ENCODE measurements at regions not wholly inside any gene's neighbourhood (a gene's known extent, or its start where the extent isn't known, plus 50 kb on each side); places are given as distances from the start of the nearest gene placed in this dataset.
"Not testable (repeated sequence)": the region's sequence is repeated elsewhere in the genome, so short reads cannot be mapped to it uniquely, and the experiment has no call there.

- DNase-seq (ENCODE audit: low read depth in 2 of 2) = not testable (repeated sequence)
These were observed 189.9 kb downstream of the TTC6 start for GRCh38 chr14:37785298-37785697.

DNA sequence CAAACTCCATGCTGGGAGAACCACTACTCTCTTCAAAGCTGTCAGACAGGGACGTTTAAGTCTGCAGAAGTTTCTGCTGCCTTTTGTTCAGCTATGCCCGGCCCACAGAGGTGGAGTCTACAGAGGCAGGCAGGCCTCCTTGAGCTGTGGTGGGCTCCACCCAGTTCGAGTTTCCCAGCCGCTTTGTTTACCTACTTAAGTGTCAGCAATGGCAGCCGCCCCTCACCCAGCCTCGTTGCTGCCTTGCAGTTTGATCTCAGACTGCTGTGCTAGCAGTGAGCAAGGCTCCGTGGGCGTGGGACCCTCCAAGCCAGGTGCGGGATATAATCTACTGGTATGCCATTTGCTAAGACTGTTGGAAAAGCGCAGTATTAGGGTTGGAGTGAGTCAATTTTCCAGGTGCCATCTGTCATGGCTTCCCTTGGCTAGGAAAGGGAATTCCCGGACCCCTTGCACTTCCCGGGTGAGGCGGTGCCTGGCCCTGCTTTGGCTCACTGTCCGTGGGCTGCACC is 190.7 kb downstream of the TTC6 start:
- not testable (repeated sequence) for DNase-seq (ENCODE audit: low read depth in 2 of 2)

GRCh38 chr14:37787879-37788494 is 192.6 kb downstream of the TTC6 start:
- no peak for DNase-seq (ENCODE audit: low read depth in 2 of 2)

DNA sequence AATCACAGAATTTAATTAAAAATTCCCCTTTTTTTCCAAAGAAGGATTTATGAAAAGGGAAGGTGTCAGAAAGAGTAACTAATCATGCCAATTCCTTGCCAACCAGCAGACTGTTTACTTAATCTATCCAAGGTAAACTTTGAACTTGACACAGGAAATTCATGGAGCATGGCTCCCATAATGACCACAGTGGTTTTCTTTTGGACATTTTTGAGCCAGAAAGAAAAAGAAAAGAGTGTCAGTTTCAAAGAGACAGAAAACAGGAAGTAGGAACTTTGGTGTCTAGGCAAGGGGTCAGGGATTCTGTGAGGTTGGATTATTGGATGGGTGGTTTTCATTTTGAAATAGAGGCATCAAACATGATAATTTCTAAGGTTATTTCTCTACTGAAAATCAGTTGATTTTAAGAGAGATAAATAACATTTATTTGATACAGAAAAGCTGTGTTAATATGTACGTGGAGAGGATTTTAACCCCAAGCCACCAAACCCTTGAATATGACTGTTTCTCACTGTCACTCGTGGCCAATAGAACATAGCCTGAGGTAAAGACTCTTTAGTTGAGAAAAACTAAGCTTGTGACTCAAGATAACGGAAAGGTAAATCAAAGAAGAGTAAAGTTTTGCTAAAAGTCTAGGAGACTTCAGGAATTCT is 196.1 kb downstream of the TTC6 start:
- DNase-seq (ENCODE audit: low read depth in 2 of 2) = no peak

- DNase-seq (ENCODE audit: low read depth in 2 of 2) = no peak
These were observed 196.7 kb downstream of the TTC6 start for GRCh38 chr14:37792124-37792523.

DNA sequence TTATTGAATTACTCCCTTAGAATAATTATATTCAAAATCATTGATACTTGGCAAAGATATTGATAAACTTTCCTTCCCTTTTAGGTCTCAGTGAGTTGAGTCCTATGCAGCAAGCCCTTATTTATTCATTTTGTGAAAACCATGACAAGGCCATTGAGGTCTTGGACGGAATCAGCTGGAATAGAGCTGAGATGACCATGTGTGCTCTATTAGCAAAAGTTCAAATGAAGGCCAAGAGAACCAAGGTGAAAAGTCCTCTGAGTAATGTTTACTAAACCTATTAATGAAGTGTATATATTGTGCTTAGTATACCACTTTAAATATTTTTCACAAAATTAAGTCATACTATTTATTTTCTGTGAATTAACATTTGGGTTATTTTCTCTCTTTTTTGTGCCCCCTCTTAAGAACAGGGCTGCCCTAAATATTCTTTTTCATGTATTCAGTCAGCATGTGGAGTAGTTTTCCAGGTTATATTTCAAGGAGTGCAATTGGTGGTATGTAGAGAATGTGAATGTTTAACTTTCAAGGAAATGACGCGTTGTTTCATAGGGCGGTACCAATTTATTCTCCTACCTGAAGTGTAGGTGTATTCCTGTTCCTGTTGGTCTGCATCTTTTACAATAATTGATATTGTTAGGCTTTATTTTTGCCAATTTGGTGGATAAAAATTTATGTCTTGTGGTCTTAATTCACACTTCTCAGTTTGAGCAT is 201.4 kb downstream of the TTC6 start:
- DNase-seq (ENCODE audit: low read depth in 2 of 2) = no peak

GRCh38 chr14:37797675-37798074 is 202.2 kb downstream of the TTC6 start:
- no peak for DNase-seq (ENCODE audit: low read depth in 2 of 2)

GRCh38 chr14:37807722-37808121 is 212.3 kb downstream of the TTC6 start:
- DNase-seq (ENCODE audit: low read depth in 2 of 2) = no peak

DNA sequence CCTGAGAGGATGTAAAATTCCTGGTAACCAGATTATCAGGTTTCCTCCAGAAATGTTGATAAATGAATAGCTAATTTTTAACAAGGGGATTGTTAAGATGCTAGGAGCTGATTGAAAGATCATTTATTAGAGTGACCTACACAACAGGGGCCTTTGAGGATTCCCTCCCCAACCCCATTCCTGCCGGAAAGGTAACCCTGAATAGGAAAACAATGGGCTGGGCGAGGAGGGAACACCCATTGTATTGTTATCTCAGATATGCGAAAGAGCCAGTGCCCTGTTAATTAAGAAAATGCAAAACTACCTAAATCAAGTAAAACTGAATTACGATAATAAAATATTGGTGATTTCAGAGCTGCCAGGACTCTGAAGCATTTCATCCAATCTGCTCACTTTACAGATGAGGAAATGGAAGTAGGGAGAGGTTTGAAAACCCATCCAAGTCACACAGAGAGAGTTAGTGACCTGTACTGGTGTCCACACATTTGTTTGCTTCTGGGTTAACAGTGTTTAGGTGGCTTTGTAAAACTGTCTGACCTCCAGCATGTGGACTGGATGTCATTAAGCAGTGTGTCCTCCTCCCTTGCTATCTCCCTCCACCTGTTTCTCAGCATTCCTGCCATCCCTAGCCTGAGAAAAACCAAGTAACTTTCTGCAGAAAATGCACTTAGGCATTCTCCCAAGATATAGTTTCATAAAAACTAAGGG is 214.8 kb downstream of the TTC6 start:
- DNase-seq (ENCODE audit: low read depth in 2 of 2) = no peak

DNA sequence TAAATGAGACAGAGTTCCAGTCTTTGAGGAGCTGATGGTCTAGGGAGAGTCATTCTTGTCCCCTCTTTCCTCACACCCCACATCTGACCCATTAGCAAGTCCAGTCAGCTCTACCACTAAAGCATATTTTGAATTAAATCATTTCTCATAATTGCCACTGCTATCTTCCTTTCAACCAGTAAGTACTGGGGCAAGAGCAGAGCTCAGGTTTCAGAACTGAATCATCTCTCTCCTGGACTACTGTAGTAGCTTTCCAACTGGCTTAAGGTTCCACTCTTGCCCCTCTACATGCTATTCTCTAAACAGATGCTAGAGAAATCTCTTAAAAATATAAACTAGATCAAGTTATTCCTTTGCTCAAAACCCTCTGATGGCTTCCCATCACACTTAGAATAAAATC is 218.3 kb downstream of the TTC6 start:
- no peak for DNase-seq (ENCODE audit: low read depth in 2 of 2)

GRCh38 chr14:37816135-37816534 is 220.7 kb downstream of the TTC6 start:
- DNase-seq (ENCODE audit: low read depth in 2 of 2) = no peak

DNA sequence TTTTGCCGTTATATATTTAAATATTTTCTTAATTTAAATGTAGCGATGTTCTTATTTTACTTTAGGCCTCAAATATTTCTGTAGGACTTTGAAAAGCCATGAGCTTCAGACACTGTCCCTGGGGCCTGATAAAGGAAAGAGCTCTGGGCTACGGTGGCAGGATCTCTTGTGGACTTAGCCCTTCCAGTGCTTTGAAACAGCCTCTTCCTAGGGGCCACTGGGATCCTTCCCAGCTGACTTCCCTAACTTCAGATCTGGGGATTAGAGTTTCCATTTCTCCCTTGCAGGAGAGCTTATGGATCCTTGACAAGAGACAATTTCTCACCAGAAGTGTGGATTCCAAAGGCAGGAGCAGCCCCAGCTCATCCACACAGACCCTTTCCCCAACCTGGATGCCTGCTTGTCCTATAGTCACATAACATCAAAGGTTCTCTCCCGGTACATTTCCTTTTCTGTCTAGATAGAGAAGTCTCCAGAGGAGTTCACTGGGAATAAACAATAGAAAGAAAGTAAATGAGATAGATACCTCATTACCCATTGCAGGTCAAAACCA is 221.4 kb downstream of the TTC6 start:
- DNase-seq (ENCODE audit: low read depth in 2 of 2) = no peak

DNA sequence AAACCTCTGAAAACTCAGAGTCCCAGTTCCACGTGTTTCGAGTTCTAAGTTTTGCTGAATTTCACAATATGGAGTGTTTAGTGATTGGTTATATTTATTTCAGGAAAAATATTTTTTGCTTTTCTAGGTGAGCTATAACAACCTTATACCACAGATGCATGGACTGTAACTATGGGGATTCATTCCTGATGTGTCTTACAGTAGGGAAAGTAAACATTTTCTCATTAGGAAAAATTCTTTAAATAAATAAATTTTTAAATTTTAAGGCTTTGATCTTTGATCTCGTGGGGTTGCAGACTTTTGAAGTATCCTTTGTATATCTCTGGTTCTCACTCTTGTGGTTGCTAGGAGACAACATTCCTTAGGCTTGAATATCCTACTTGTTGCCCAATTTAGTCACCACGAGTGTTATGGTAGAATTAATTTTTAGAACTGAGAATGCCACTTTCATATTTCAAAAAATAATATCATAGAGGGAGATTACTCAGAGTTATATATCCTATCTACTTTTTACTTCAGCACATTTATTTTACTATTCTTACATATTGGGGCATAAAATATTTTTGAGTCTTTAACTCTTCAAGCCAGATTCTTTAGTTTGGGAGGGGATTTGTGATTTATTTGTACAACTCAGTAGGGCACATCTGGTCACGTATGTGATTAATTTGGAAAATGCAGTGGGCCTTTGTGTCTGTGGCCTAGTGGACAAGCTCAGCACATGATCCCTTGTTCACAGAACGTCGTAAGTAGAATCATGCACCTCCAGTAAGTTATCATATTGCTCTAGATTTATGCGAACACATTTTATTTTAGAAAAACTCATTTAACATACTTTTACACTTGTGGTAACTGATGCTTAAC is 224.0 kb downstream of the TTC6 start:
- DNase-seq (ENCODE audit: low read depth in 2 of 2) = no peak

DNA sequence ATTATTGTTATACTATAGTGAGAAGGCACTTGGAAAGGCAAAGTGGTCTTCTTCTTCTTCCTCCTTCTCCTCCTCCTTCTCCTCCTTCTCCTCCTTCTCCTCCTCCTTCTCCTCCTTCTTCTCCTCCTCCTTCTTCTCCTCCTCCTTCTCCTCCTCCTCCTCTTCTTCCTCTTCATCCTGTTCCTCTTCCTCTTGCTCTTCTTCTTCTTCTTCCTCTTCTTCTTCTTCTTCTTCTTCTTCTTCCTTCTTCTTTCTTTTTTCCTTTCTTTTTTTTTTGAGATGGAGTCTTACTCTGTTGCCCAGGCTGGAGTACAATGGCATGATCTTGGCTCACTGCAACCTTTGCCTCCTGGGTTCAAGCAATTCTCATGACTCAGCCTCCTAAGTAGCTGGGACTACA is 225.4 kb downstream of the TTC6 start:
- DNase-seq (ENCODE audit: low read depth in 2 of 2) = not testable (repeated sequence)

DNA sequence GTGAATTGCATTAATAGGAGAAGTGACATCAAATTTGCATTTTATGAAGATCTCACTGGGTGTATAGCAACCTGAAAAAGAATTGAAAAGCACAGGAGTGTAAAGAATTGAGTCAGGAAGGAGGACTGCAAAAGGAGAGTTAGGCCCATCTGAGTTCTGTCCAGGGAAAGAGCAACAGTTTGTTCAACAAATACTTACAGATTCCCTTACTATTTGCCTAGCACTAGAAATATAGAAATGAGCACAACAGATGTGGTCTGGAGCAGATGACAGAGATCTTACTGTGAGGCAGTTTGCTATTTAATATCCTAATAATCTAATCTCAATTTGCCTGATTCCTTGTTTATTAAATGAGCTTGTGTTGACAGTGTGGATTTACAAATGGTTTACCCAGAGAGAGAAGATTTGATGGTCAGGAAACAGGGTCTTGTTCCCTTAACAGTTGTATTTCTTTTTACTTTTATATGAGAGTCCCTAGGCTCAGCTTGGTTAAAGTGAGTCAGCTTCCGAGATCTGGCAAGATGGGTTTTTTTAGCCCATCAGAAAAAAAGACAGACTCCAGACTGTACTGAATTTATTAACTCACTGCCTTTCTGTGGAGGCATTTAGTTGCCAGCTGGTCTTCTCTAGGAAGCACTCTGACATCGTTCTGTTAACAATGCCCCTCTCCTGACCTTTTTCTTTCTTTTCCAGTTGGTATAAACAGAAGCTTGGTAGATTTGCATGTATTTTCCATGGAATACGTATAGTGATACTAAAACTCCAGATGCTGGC is 229.7 kb downstream of the TTC6 start:
- no peak for DNase-seq (ENCODE audit: low read depth in 2 of 2)

DNA sequence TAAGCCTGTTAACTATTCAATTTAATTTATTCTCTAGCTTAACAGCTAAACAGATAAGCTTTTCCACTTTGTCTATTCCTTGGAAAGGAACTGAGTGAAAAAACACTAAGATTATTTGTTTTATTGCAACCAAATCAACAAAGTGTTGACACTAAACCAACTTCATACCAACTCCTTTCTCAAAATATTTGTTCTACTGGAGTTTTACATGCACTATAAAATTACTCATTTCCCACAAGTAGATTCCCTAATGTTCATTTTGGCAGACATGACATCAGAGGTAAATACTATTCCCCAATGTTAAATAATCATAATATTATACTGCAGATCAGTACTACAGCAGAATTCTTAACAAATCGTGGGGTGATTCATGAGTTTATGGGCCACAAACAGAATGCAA is 231.4 kb downstream of the TTC6 start:
- DNase-seq (ENCODE audit: low read depth in 2 of 2) = no peak

DNA sequence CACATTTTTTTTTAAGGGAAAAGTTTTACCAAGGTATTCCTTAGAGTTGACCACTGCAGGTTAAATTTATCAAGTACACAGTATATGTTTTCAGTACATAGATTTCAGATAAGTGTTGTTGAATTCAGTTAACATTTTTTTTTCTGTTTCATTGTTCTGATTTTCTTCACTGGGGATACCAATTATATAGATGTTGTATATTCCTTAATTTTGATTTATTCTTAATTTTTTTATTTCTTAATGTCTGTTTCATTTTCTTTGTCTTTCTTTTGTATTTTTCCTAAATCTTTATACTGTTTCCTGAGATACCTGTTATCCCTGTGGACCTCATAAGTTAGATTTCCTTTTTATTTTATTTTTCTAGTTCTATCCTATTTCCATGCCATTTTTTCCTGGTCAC is 234.8 kb downstream of the TTC6 start:
- no peak for DNase-seq (ENCODE audit: low read depth in 2 of 2)

GRCh38 chr14:37834275-37834674 is 238.8 kb downstream of the TTC6 start:
- no peak for DNase-seq (ENCODE audit: low read depth in 2 of 2)

DNA sequence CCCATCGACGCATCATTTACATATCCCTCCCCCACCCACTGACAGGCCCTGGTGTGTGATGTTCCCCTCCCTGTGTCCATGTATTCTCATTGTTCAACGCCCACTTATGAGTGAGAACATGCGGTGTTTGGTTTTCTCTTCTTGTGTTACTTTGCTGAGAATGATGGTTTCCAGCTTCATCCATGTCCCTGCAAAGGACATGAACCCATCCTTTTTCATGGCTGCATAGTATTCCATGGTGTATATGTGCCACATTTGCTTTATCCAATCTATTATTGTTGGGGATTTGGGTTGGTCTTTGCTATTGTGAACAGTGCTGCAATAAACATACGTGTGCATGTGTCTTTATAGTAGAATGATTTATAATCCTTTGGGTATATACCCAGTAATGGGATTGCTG is 243.3 kb downstream of the TTC6 start:
- DNase-seq (ENCODE audit: low read depth in 2 of 2) = not testable (repeated sequence)

DNA sequence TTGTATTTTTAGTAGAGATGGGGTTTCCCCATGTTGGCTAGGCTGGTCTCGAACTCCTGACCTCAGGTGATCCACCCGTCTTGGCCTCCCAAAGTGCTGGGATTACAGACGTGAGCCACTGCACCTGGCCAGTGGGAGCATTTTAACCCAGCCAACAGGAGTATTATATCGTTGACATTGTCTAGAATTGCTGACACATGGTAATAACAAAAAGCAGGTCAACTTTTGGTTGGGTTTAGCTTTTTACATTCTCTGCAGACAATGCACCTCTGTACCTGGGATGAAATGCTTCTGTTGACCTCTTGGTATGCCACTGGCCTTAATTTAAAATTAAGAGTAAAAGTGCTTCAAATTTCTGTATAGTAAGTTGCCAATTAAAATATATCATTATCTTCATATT is 245.6 kb downstream of the TTC6 start:
- not testable (repeated sequence) for DNase-seq (ENCODE audit: low read depth in 2 of 2)

Data from stimulated activated CD4-positive, alpha-beta T cell treated with anti-CD3 and anti-CD28 coated beads, Interleukin-4, amount 100 ng/mL, for 48 hours (primary cell).